ENCODE measurements at regions not wholly inside any gene's neighbourhood (a gene's known extent, or its start where the extent isn't known, plus 50 kb on each side); places are given as distances from the start of the nearest gene placed in this dataset.
A peak's percentile ranks its signal among the peaks of the same experiment; 100 is the strongest.
"Not testable (repeated sequence)": the region's sequence is repeated elsewhere in the genome, so short reads cannot be mapped to it uniquely, and the experiment has no call there.

DNA sequence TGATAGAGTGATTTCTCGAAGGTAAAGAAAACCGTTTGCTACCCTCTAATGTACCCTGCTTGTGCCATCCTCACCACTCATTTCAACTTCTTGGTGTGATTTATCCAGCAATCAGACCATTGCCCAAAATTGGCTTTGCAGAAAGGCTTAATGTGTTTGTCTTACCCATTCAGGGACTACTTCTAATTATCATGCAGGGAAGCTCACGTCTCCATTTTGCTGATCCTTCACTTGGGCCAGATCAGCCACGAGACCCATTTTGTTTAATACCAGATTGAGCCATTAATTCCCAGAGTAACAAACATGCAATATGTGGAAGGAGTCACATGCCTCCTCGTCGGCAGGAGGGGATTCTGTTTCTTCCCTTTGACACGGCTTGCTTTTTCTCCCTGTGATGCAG lies 51.1 kb upstream of the CRY1 start:
- no peak for DNase-seq (ENCODE audit: low spot score)

DNA sequence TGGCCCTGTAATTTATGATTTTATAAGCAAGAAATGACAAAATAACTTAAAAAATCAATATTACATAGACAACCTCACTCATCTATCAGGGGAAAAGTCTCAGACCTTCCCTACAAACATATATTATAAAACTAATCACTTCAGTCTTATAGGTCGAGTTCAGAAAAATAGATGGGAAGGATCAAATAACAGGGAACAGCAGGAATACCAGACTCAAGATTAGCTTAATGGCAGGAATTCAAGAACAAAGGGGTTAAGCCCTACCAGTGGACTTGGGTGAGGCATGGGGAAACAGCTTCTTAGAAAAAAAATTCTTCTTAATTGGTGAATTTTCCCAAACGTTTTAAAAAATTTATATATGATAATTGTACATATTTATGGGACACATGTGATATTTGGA lies 51.6 kb upstream of the CRY1 start:
- DNase-seq (ENCODE audit: low spot score): no peak

DNA sequence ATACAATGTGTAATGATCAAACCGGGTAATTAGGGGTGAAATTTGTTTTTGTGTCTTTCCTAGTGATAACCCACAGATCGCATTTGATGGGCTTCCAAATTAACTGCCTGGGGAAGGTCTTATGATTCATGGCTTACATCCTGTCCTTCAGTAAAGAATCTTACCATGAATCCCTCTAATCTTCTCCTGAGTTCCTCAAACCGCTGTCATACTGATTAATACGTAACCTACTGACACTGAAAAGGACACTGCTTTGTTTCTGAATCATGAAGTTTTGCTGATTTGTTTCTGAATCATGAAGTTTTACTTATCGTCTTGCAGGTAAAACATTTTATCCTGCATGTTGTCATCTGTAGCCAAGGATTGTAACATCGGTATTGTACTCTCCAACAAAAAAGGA lies 52.0 kb upstream of the CRY1 start:
- peak; percentile 24 for DNase-seq (ENCODE audit: low spot score)

DNA sequence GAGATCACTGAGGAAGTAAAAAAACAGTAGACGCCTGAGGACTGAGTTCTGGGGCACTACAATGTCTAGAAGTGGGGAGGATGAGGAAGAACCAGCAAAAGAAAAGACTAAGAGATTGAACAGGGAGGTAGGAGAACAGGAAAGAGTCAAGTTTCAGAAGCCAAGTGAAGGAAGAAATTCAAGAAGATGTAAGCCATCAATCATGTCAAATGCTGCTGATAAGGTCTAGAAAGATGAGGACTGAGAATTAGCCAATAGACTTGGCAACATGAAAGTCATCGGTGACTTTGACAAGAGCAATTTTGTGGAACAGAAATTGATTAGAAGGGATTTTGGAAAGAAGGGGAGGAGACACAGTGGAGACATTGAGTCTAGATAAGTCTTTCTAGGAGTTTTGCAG lies 54.8 kb upstream of the CRY1 start:
- DNase-seq (ENCODE audit: low spot score): no peak

DNA sequence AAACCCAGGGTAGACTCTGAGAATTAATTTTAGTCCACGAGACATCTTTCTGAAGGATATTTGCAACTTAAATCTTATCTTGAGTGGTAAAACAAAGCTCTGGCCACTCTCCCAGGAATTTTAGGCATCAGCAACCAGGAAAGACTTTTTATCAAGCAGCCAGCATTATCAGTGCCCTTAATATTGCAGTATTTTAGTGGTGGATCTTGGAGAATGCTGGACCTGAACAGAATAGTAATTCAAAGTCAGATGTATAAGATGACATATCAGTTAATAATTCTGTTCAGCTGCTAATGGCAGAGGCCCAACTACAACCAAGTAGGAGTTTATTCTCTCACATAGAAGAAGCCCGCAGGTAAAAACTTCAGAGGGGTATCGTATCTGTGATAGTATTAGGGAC lies 59.0 kb upstream of the CRY1 start:
- DNase-seq (ENCODE audit: low spot score): peak; percentile 52

DNA sequence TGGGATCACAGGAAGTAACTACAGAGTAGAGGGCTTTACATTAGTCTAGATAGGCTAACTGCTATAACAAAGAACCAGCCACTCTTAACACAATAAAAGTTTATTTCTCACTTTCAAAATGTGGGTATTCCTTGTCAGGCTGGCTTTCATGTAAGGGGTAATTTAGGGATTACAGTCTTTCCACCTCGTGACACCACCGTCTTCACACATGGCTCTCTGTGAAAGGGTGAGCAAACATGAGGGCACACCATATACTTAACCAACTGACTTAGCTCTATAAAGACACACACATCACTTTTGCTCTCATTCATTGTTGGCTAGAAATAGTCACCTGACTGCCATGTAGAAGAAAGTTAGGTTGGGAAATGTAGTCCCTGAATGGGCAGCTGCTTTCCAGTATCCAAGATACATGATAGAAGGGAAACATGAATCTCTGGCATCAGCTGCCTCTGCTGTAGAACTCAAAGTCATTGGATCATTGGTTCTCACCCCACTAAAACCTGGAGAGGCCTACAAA lies 66.1 kb upstream of the CRY1 start:
- DNase-seq (ENCODE audit: low spot score): no peak

DNA sequence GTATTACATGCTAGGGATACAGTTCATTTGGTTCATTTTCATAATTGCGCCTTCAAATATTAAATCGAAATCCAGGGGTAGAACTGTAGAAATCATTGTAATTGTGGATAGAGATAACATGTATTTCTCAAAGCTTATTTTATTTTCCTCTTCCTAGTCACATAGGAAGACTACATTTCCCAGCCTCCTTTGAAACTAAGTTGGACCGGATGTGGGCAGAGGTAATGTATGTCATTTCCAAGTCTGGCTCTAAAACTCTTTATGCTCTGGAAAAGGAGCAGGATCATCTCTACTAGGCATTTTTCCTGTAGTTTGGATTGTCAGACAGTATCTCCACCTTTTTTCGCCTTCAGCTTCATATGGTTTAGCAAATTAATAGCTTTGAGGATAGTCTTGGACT lies 70.1 kb upstream of the CRY1 start:
- DNase-seq (ENCODE audit: low spot score): no peak

DNA sequence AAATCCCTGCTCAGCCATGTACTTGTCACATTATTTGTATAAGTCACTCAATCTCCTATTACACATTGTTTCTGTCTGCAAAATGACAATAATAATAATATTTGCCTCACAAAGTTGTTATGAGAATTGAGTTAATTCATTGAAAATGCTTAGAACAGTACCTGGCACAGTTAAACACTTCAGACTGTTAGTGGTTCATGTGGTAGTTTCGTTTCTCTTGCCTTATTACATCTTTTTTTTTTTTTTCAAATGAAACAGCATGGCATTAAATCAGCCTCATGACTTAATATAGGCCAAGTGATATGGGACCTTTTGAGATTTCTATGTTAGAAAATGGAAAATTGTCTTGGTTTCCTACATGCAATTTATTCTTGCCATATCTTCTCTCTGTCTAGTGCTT lies 71.0 kb upstream of the CRY1 start:
- DNase-seq (ENCODE audit: low spot score): no peak

DNA sequence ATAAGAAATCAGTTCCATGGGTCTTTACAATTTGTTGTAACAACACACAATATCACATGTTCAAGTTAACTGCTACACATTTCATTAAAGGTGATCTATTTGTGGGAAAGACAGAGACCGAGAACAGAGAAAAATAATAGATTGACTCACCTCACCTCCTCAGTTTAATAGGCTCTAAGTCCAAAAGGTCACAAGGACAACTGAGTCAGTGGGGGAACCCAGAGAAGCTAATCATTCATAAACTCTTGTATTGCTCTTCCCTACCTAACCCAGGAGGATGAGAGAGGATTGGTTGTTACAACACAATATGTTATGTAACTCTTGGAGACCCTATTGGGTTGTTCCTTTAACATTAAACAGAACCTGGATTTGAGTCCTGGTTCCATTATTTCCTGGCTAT lies 72.2 kb upstream of the CRY1 start:
- no peak for DNase-seq (ENCODE audit: low spot score)

DNA sequence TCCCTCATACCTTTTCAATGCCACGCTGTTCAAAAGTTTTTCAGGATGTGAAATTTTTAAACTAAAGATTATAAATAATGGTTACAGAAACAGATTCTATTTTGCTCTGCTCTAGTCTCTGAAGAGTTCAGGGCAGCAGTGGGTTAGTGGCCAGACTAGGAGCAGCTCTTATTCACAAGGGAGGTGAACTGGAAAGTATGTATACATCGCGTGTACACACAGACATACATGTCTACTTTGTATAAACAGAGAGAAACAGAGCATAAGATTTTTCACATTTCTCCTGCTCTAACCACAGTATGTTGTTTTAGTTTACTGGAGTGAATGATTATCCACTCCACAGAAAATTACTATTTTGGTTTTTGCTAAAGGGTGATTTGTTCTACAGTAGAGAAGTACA lies 74.4 kb upstream of the CRY1 start:
- no peak for DNase-seq (ENCODE audit: low spot score)

DNA sequence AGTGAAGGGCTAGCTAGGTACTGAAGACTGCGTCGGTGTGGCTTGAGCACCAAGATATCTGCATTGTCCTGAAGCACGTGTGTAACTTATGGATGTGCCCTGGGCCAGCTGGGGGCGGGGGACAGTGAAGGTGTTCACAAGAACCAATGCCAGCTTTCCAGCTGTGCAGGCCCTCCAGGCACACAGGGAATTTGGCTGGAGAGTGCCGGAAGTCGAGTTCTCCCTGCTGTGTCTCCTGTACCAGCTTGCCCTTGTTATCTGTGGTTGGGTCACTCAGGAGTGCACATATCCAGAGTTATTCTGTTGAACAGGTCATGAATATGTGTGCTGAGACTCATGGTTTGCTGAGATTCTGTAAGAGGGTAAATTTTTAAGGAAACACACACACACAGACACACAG lies 75.9 kb upstream of the CRY1 start:
- no peak for DNase-seq (ENCODE audit: low spot score)

DNA sequence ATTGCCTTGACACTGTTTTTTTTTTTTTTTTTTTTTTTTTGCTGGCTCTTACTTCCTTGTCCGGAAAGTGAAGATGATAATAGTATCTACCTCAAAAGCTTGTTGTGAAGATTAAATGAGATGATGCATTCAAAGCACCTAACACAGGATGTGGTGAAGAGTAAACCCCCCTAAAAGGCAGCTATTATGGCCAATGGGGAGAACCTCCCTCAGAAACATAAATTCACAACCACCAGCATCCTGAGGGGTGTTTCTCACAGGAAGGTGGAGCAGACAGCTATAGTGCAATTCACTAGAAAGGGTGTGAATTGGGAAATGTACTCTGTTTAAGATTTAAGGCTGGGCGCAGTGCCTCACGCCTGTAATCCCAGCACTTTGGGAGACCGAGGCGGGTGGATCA lies 85.4 kb upstream of the CRY1 start:
- DNase-seq (ENCODE audit: low spot score): no peak

DNA sequence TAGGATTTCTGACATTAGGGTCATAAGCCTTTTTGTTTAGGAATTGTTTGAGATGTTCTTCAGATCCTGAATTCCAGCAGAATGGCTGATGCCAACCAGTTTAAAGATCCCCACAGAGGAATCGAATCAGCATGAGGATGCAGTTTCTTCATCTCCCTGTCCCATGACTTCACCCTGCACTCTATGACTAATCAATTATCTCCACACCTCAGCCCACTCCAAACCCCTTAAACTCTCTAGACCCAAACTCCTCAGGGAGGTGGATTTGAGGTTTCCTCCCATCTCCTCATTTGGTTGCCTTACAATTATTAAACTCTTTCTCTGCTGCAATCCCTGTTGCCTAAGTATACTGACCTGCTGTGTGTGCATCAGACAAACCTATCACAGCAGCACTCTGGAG lies 86.5 kb upstream of the CRY1 start:
- DNase-seq (ENCODE audit: low spot score): no peak

DNA sequence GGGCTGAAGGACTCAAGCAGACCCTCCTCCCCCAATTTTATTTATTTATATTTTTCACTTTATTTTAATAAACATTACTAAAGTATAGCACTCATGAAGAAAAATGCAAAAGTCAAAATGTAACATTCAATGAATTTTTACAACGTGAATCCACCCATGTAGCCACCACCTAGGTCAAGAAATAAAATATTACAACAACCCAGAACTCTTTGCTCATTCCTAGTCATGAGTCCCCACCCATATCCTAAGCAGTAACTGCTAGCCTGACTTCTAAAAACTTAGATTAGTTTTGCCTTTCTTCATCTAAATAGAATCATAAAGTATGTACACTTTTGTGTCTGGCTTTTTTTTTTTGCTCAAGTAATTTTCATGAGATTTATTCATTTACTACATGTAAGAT lies 86.9 kb upstream of the CRY1 start:
- DNase-seq (ENCODE audit: low spot score): no peak

DNA sequence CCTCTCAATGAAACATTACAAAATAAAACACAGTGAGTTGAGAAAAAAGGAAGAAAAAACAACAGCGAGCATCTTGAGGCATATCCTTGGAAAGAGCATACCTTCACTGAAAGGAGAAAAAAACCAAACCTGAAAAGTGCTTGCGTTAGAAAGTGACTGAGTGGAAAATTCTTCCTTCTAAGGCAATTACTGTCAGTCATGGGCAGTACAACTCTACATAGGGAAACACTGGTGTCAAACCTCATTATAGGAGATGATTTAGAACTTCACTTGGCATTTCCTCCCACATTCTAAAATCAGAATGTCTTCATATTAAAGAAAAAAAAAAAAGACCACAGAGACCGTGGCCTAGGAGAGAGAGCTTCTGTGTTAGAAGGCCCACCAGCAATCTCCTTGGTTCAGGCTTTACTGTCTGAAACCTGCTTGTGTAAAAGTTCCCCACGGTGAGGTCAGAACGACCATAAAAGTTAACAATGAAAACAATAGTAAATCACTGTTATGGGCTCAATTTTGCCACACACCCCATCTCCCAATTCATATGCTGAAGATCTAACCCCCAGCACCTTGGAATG lies 91.1 kb upstream of the CRY1 start:
- DNase-seq (ENCODE audit: low spot score): no peak

DNA sequence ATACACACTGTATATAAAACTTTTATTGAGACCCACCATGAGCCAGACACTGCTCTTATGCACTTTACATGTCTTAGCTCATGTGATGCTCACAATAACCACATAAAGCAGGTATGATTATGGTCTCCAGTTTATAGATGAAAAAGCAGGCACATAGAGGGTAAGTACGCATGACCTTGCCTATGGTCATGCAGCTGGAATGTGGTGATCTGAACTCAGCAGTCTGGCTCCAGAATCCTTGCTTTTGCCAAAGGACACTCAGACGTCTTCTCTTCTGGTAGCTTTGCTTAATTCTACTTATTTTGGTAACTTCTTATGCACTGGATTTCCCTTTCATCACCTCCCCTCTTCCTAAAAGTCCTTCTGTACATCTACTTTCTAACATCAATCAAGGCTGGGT lies 103.3 kb upstream of the CRY1 start:
- peak; percentile 39 for DNase-seq (ENCODE audit: low spot score)

DNA sequence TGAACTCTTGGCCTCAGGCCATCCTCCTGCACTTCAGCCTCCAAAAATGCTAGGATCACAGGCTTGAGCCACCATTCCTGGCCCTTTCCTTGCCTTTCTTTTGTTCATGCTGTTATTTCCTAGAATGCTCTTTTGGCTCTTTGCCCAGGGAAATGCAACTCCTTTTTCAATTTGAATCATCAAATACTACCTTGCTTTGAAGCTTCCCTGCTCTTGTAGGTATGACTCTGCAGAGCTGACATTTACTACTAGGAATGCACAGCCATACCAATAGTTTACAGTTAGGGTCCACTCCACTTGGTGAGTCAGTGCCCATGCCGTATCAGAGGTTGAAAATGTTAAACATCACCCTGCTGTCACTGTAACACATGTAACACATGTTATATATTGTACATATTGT lies 107.0 kb upstream of the CRY1 start:
- DNase-seq (ENCODE audit: low spot score): peak; percentile 36

DNA sequence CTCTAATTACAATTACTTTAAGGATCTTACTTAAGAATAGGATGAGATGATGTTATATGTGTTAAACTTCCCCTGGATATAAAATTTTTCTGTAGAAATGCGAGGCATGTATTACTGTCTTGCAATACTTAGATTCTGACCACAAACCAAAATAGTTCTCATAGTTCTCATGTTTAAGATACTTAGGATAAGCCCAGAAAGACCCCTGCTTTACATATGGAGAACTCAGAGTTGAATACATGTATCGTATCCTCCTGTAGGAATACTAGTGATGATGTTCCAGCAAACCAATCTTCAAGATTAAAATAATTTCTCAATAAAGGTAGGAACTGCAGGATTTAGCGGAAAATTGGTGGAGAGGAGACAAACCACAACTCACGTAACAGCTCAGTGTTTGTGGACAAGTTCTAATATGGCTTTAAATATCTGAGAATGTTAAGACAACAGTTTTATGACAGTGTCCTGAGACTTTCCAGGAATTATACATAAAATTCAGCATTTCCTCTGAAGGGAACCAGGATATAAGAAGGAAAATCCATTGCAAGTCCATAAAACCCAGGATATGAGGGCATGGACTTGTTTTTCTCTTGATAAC lies 114.7 kb upstream of the CRY1 start:
- peak; percentile 83 for DNase-seq (ENCODE audit: low spot score)

DNA sequence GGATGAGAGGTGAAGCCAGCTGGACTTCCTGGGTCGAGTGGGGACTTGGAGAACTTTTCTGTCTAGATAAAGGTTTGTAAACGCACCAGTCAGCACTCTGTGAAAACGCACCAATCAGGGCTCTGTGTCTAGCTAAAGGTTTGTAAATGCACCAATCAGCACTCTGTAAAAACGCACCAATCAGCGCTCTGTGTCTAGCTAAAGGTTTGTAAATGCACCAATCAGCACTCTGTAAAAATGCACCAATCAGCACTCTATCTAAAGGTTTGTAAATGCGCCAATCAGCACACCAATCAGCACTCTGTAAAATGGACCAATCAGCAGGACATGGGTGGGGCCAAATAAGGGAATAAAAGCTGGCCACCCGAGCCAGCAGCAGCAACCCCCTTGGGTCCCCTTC lies 116.4 kb upstream of the CRY1 start:
- DNase-seq (ENCODE audit: low spot score): not testable (repeated sequence)

DNA sequence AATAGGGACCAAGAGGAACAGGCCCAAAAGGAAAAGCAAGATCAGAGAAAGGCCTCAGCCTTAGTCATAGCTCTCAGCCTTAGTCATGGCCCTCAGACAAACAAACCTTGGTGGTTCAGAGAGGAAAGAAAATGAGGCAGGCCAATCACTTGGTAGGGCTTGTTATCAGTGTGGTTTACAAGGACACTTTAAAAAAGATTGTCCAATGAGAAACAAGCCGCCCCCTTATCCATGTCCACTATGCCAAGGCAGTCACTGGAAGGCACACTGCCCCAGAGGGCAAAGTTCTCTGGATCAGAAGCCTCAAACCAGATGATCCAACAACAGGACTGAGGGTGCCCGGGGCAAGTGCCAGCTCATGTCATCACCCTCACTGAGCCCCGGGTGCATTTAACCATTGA lies 121.0 kb upstream of the CRY1 start:
- DNase-seq (ENCODE audit: low spot score): not testable (repeated sequence)

DNA sequence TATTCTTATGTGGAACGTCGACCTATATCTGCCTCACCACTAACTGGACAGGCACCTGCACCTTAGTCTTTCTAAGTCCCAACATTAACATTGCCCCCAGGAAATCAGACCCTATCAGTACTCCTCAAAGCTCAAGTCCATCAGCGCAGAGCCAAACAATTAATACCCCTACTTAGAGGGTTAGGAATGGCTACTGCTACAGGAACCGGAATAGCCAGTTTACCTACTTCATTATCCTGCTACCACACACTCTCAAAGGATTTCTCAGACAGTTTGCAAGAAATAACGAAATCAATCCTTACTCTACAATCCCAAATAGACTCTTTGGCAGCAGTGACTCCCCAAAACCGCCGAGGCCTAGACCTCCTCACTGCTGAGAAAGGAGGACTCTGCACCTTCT lies 123.1 kb upstream of the CRY1 start:
- DNase-seq (ENCODE audit: low spot score): not testable (repeated sequence)

DNA sequence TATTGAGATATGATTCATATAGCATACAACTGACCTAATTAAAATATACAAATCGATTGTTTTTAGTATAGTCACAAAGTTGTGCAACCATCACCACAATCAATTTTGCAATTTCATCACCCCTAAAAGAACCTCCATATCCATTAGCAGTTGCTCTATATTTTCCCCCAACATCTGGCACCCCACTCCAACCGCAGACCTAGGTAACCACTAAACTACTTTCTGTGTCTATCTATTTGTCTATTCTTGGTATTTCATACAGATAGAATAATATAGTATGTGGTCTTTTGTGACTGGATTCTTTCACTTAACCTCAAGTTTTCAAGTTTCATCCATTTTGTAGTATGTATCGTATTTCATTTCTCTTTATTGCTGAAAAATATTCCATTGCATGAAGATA lies 126.0 kb upstream of the CRY1 start:
- no peak for DNase-seq (ENCODE audit: low spot score)

DNA sequence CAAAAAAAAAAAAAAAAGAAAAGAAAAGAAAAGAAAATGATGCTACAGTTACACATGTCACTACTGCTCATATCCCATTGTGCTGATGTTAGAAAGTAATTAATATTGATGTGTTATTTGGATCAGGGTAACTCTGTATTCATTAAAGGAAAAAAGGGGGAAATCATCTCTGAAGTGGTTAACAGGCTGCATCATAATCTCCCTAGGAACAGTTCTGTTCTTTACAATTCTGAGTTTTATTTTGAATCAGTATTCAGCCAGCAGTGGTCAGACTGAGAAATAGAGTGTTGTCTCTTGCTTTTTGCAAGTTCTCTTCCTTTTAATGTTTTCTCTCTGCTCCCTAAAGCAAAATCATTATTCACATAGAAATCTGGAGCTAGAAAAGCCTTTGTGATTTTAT lies 128.6 kb upstream of the CRY1 start:
- no peak for DNase-seq (ENCODE audit: low spot score)

DNA sequence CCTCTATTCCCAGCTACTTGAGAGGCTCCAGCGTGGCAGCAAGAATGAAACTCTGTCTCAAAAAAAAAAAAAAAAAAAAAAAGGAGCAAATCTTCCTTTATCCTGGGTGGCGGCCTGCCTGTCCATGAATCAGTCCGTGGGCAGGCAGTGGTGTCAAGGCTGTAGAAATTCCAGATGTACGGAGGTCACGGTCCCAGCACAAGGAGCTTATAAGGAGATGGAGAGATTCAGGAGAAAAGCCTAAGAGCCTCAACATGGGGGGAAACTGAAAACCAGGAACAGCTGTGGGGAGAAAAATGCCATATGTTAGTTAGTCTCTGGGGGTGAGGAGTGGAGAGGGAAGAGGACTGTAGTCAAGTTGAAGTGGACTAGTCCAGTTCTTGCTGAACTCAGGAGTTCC lies 130.5 kb upstream of the CRY1 start:
- DNase-seq (ENCODE audit: low spot score): peak; percentile 93

All from umbilical cord (tissue), 1 donor.